HFF-Myc (cell line): ENCODE measurements at regions not wholly inside any gene's neighbourhood (a gene's known extent, or its start where the extent isn't known, plus 50 kb on each side); places are given as distances from the start of the nearest gene placed in this dataset.

Experiments
- DNase-seq: peaks from one replicate; pipeline ENCODE4 v3.0.0-alpha.2; 2011; ENCODE audit warnings: low read depth; ENCODE audit errors: extremely low read depth
- H3K4me3 ChIP-seq: replicated peaks from 2 replicates; pipeline ENCODE4 v1.5.1; 2011; ENCODE audit warnings: low read depth, mild to moderate bottlenecking, control low read depth, low read length
- TF ChIP-seq, protein P1 (sequence below): IDR thresholded peaks from 2 replicates; pipeline ENCODE4 v1.5.1; 2012; ENCODE audit warnings: mild to moderate bottlenecking, low read depth, low read length, control low read depth; ENCODE audit errors: missing control alignments

DNA sequence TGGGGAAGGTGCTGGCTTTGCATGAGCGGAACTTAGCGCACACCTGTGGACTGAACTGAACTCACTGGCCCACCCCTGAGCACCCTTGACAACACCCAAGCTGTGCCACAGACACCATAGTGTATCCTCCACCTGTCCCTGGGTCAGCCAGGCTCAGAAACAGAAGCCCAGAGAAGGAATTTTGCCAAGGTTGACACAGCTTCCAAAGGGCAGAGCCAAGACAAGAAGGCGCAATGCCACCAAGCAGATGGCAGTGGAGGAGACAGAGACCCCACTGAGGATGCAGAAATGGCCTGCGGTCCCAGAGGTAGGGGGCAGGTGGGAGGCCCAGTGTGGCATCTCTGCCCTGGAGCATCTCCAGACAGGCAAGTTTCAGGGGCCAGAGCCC is 169.0 kb downstream of the ENGASE start:
- TF ChIP-seq, protein P1, sequence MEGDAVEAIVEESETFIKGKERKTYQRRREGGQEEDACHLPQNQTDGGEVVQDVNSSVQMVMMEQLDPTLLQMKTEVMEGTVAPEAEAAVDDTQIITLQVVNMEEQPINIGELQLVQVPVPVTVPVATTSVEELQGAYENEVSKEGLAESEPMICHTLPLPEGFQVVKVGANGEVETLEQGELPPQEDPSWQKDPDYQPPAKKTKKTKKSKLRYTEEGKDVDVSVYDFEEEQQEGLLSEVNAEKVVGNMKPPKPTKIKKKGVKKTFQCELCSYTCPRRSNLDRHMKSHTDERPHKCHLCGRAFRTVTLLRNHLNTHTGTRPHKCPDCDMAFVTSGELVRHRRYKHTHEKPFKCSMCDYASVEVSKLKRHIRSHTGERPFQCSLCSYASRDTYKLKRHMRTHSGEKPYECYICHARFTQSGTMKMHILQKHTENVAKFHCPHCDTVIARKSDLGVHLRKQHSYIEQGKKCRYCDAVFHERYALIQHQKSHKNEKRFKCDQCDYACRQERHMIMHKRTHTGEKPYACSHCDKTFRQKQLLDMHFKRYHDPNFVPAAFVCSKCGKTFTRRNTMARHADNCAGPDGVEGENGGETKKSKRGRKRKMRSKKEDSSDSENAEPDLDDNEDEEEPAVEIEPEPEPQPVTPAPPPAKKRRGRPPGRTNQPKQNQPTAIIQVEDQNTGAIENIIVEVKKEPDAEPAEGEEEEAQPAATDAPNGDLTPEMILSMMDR = no peak
- no peak for DNase-seq
- H3K4me3 ChIP-seq = no peak overlapping the region

DNA sequence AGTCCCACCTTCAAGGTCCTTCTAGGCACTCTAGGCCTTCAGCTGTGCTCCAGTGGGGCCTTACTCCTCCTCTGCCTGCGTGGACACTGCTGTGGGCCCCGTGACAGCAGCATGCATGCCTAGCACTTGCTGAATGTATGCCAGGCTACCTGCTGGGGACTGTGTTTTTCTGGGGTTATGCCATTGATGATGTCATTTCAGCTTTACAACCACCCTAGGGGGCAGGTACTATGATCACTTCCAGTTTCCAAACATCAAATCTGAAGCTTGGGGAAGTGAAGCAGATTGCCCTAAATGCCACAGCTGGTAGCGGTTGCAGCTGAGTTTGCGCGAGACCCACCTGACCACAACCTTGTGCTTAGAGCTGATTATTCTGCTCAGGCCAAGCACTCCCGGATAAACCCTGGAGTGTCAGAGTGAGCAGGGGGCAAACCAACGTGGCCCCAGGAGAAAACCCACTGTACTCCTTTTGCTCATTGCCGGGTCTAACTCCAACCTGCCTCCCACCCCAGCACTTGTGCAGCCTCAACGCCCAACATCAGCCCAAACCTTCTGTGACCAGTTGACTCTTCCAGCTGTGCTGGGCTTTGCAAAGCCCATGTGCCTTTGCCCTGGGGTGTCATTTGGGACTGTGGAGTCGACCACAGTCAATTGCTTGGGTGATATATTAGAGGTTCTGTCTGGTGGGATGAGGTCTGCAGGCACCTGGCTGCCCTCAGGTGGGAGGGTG is 168.4 kb downstream of the ENGASE start:
- no peak for DNase-seq
- H3K4me3 ChIP-seq = no peak overlapping the region
- TF ChIP-seq, protein P1 = no peak

DNA sequence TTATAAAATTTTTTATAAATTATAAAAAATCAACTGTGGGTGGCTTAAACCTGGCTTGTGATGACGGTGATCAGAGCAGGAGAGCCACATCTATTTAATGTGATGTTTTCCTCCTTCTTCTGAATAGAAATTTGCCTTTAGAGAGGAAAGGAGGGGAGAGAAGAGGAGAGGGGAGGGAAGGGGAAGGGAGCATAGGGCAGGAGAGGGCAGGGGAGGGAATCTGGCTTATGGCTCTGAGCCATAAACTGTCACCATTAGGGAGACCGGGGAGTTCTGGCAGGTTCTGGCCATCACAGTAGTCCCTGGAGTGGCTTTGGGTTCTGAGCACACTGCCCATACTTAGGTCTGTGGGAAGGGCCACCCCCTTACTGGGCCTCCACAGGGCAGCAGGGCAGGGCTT is 167.8 kb downstream of the ENGASE start:
- TF ChIP-seq, protein P1 = no peak
- H3K4me3 ChIP-seq = no peak overlapping the region
- no peak for DNase-seq

DNA sequence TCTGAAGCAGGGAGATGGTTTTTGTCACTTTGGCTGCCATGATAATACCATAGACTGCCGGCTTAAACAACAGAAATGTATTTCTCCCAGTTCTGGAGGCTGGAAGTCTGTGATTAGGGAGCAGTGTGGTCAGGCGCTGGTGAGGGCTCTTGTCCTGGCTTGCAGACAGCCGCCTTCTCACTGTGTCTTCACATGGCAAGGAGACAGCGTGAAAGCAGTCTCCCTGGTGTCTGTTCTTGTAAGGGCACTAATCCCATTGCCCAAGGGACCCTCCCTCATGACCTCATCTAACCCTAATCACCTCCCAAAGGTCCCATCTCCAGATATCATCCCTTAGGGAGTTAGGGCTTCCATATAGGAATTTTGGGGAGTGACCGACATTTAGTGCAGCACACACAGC is 167.0 kb downstream of the ENGASE start:
- H3K4me3 ChIP-seq = no peak overlapping the region
- no peak for DNase-seq
- TF ChIP-seq, protein P1 = no peak

DNA sequence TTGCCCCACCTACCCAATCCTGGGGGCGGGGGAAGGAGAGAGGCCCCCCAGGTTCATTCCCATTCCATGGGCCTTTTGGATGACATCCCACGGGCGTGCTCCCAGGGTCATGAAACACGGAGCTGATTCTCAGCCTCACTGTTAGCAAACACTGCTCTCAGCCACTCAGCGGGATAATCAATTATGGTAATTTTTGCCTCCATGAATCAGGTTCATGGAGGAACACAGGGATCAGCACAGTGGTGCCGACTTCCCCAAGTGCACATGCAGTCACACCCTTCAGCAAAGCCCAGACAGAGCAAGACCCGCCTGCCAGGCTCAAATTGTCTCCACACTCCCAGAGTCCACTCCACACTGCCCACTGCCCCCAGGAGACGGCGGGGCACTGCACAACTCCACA is 164.6 kb downstream of the ENGASE start:
- TF ChIP-seq, protein P1 = no peak
- H3K4me3 ChIP-seq = no peak overlapping the region
- no peak for DNase-seq

DNA sequence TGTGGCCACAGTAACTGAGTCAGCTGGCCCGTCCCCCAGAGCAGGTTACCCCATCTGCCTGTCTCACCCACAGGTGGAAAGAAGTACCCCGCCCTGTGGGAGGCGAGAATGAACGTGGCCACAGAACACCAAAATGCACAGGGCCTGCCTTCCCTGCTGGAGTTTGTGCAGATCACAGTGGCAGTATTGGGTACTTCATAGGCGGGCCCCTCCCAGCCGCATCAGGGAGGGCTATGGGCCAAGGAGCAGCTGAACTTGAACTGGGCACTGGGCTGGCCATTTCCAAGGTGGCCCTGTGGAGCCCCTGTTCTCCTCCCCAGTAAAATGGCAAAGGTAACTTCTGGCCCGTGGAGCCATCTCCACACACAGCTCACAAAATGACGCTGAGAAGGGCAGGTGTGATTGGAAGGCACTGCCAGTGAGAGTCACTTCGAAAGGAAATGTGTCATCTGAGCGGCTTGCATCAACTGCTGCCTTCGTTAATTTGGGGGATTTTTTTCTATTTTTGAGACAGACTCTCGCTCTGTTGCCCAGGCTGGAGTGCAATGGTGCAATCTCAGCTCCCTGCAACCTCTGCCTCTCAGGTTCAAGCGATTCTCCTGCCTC is 162.9 kb downstream of the ENGASE start:
- H3K4me3 ChIP-seq = no peak overlapping the region
- TF ChIP-seq, protein P1 = no peak
- DNase-seq = no peak
